Immature natural killer cell (primary cell): ENCODE measurements at regions not wholly inside any gene's neighbourhood (a gene's known extent, or its start where the extent isn't known, plus 50 kb on each side); places are given as distances from the start of the nearest gene placed in this dataset.

ENCODE experiments used
- DNase-seq, 3 donors: peaks; one replicate each; pipeline ENCODE4 v3.0.0; 2022; ENCODE audit warnings: mixed read lengths in 1 of 3
- H3K27ac Mint-ChIP-seq, 6 donors: one replicate each; pipeline ENCODE4 v1.8.0; 2020; ENCODE audit warnings: mixed read lengths in 6 of 6, mild to moderate bottlenecking in 5 of 6, inconsistent platforms in 4 of 6, moderate library complexity in 3 of 6
- H3K27me3 Mint-ChIP-seq, 3 donors: one replicate each; pipeline ENCODE4 v1.8.0; 2020 to 2021; ENCODE audit warnings: low read depth in 3 of 3, mild to moderate bottlenecking in 3 of 3, mixed read lengths in 3 of 3, moderate library complexity in 3 of 3, inconsistent platforms in 1 of 3
- H3K36me3 Mint-ChIP-seq, 3 donors: one replicate each; pipeline ENCODE4 v1.8.0; 2020; ENCODE audit warnings: mixed read lengths in 3 of 3, inconsistent platforms in 2 of 3, mild to moderate bottlenecking in 2 of 3
- H3K4me1 Mint-ChIP-seq, 2 donors: one replicate each; pipeline ENCODE4 v1.8.0; 2020; ENCODE audit warnings: inconsistent platforms in 2 of 2, mild to moderate bottlenecking in 2 of 2, mixed read lengths in 2 of 2, moderate library complexity in 1 of 2
- H3K4me3 Mint-ChIP-seq, 5 donors: one replicate each; pipeline ENCODE4 v1.8.0; 2020; ENCODE audit warnings: mild to moderate bottlenecking in 5 of 5, mixed read lengths in 5 of 5, inconsistent platforms in 3 of 5, moderate library complexity in 3 of 5
- H3K9me3 Mint-ChIP-seq, 6 donors: one replicate each; pipeline ENCODE4 v1.8.0; 2020; ENCODE audit warnings: mild to moderate bottlenecking in 6 of 6, mixed read lengths in 6 of 6, inconsistent platforms in 4 of 6, moderate library complexity in 3 of 6

DNA sequence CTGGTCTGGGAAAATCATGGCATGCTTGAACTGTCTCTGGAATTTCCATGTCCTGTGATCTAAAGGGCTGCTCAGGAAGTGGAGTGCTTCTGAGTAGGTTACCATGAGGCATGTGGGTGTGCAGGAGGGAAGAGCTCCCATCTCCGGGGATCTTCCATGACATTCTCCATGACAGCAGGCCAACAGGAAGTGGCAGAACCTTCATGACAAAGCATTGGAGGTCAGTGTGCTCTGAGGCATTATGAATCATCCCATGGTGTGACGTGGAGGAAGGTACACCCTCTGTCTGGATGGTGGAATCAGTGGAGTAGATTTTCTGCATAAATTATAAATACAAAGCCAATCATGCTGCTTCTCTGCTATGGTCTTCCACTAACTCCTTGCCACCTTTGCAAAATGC lies 139.6 kb upstream of the E2F8 start:
- Mint-ChIP-seq H3K27ac (no peak overlapping the region), H3K4me3 (no peak overlapping the region), H3K27me3 (peaks cover 0 to 10% (median 5%) of the 10 kb centered on the region in 3 donors), H3K9me3 (no peaks in the 10 kb centered on the region), H3K4me1 (no peaks in the 10 kb centered on the region), H3K36me3 (no peaks in the 10 kb centered on the region)
- DNase-seq = no peak

DNA sequence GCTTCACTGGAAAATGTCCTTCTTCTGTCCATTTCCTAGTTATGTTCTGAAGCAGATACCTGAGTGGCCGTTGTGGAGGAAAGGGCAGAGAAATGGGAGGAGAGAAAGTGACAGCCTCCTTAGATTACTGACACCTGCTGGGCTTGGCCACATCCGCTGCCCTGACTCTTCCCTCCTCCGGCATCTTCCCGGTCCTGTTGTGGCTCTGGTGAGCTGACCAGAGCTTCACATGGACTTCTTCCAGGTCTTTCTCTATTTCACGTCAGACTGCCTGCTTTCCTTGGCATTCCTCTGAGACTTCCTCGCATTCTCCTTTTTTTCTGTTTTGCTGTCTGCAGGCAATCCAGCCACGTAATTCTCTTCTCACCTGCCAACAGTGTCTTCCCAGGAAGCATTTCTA lies 138.7 kb upstream of the E2F8 start:
- H3K27ac Mint-ChIP-seq = no peak overlapping the region
- no peak for DNase-seq
- H3K4me1 Mint-ChIP-seq = no peaks in the 10 kb centered on the region
- no peak overlapping the region for H3K4me3 Mint-ChIP-seq
- no peaks in the 10 kb centered on the region for H3K36me3 Mint-ChIP-seq
- H3K27me3 Mint-ChIP-seq = peaks cover 0 to 10% (median 7%) of the 10 kb centered on the region in 3 donors
- H3K9me3 Mint-ChIP-seq = no peaks in the 10 kb centered on the region

GRCh38 chr11:19378814-19379213 lies 138.1 kb upstream of the E2F8 start:
- no peak for DNase-seq
- Mint-ChIP-seq H3K27ac (no peak overlapping the region), H3K9me3 (no peaks in the 10 kb centered on the region), H3K36me3 (no peaks in the 10 kb centered on the region), H3K4me1 (no peaks in the 10 kb centered on the region), H3K27me3 (peaks cover 0 to 10% (median 6%) of the 10 kb centered on the region in 3 donors), H3K4me3 (no peak overlapping the region)

- H3K4me1 Mint-ChIP-seq = no peaks in the 10 kb centered on the region
- no peaks in the 10 kb centered on the region for H3K36me3 Mint-ChIP-seq
- H3K27me3 Mint-ChIP-seq = peaks cover 0 to 10% (median 6%) of the 10 kb centered on the region in 3 donors
- no peak overlapping the region for H3K27ac Mint-ChIP-seq
- DNase-seq = no peak
- H3K4me3 Mint-ChIP-seq = no peak overlapping the region
- H3K9me3 Mint-ChIP-seq = no peaks in the 10 kb centered on the region
Measured at GRCh38 chr11:19377881-19378280, 137.1 kb upstream of the E2F8 start.

DNA sequence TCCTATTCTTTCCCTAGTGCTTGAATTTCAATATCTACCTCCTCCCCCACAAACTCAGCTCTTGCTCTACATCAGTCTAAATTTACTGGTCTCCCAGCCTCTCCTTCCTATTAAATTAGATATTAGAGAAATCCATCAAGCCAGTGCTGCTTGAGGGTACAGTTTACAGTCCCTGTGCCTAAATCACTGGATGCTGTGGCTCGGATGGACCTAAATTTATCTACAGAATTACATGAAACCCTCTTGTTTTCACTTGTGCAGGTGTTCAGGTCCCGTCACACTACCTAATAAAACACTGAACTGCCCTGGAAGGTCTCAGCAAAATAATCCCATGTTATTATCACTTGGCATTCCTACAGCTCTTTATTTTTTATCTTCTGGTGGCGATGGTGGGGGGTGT lies 134.7 kb upstream of the E2F8 start:
- no peaks in the 10 kb centered on the region for H3K9me3 Mint-ChIP-seq
- no peaks in the 10 kb centered on the region for H3K36me3 Mint-ChIP-seq
- no peak for DNase-seq
- H3K27ac Mint-ChIP-seq = no peak overlapping the region
- no peak overlapping the region for H3K4me3 Mint-ChIP-seq
- peaks cover 0 to 6% (median 4%) of the 10 kb centered on the region in 3 donors for H3K27me3 Mint-ChIP-seq
- H3K4me1 Mint-ChIP-seq = no peaks in the 10 kb centered on the region

- H3K36me3 Mint-ChIP-seq = no peaks in the 10 kb centered on the region
- H3K4me3 Mint-ChIP-seq = no peak overlapping the region
- no peaks in the 10 kb centered on the region for H3K9me3 Mint-ChIP-seq
- H3K4me1 Mint-ChIP-seq = no peaks in the 10 kb centered on the region
- DNase-seq = no peak
- no peak overlapping the region for H3K27ac Mint-ChIP-seq
- H3K27me3 Mint-ChIP-seq = peaks cover 0 to 4% (median 2%) of the 10 kb centered on the region in 3 donors
Measured at GRCh38 chr11:19374151-19374569, 133.4 kb upstream of the E2F8 start.

- peaks cover 0 to 6% (median 0%) of the 10 kb centered on the region in 3 donors for H3K27me3 Mint-ChIP-seq
- H3K4me1 Mint-ChIP-seq = no peaks in the 10 kb centered on the region
- H3K4me3 Mint-ChIP-seq = no peak overlapping the region
- DNase-seq = no peak
- no peaks in the 10 kb centered on the region for H3K36me3 Mint-ChIP-seq
- H3K9me3 Mint-ChIP-seq = no peaks in the 10 kb centered on the region
- no peak overlapping the region for H3K27ac Mint-ChIP-seq
Measured at GRCh38 chr11:19372381-19372780, 131.6 kb upstream of the E2F8 start.

DNA sequence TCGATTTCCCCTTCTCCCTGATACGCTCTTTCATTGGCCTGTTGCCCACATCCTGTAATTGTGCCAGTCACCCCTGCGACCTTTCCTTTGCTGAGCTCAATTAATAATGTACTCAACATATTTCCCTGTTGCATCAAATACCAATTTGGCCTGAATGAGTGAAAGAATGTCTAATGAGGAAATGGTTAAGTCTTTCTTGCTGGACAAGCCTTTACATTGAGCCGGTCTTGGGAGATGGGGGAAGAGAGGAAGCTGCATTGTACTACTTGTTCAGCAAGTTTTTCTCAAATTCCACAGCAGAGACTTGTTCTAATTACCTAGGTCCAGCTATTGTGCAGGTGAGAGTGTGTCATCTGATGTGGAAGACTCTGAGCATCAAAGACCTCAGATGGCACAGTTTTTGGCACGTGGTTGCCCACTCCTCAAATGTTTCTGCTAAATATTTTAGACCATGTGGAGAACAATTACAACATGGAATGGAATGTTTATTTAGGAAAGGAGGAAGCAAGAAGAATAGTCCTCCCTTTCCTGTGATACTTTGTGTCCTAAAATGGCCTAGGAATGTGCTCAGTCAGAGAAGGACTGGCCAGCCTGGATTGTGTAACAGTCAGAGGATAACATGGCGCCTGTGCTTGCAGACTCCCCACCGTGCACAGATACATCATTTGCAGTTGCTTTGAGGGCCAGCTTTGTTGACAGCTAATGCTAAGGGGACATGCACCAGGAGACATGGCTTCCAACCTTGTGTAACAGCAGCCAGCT lies 129.5 kb upstream of the E2F8 start:
- H3K36me3 Mint-ChIP-seq = no peaks in the 10 kb centered on the region
- no peak overlapping the region for H3K27ac Mint-ChIP-seq
- no peak for DNase-seq
- no peaks in the 10 kb centered on the region for H3K9me3 Mint-ChIP-seq
- no peaks in the 10 kb centered on the region for H3K4me1 Mint-ChIP-seq
- no peak overlapping the region for H3K4me3 Mint-ChIP-seq
- H3K27me3 Mint-ChIP-seq = peaks cover 0 to 4% (median 3%) of the 10 kb centered on the region in 3 donors

GRCh38 chr11:19368726-19369375 lies 128.1 kb upstream of the E2F8 start:
- no peak overlapping the region for H3K27ac Mint-ChIP-seq
- no peaks in the 10 kb centered on the region for H3K36me3 Mint-ChIP-seq
- peaks cover 2 to 7% (median 5%) of the 10 kb centered on the region in 3 donors for H3K27me3 Mint-ChIP-seq
- no peak overlapping the region for H3K4me3 Mint-ChIP-seq
- no peaks in the 10 kb centered on the region for H3K9me3 Mint-ChIP-seq
- no peak for DNase-seq
- no peaks in the 10 kb centered on the region for H3K4me1 Mint-ChIP-seq

DNA sequence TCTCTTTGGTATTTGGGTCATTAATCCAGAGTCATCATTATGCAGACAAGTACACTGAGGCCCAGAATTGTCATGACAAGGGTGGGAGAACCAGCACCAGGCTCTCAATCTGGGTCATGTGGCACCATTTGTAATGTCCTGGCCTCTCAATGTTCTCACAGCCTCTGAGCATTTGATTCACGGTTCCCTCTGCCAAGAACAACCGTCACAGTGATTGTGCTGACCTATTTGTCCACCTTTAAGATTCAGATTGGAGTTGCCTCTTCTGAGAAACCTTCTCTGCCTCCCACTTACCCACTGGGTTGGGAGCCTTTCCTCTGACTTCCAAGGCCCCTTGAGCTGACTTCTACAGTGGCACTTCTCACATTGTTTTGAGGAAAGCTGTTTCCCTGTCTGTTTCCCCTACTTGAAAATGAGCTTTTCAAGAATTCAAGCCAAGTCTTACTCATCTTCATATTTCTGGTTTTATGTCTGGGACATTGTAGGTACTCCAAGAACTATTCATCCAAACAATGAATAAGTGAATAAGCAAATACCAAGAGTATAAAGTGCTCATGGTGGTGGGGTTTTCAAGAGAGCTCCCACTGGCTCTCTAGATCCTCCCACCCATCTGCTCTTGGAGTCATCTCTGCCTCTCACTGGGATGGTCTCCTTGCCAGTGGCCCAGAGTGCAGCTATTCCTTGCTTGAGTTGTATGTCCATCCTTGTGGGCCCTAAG lies 126.4 kb upstream of the E2F8 start:
- H3K27me3 Mint-ChIP-seq = peaks cover 4 to 9% (median 7%) of the 10 kb centered on the region in 3 donors

GRCh38 chr11:19365743-19366410 lies 125.1 kb upstream of the E2F8 start:
- Mint-ChIP-seq H3K36me3 (no peaks in the 10 kb centered on the region), H3K4me3 (no peak overlapping the region), H3K9me3 (no peaks in the 10 kb centered on the region), H3K4me1 (no peaks in the 10 kb centered on the region), H3K27me3 (peaks cover 4 to 10% (median 7%) of the 10 kb centered on the region in 3 donors), H3K27ac (no peak overlapping the region)
- no peak for DNase-seq

More for the DNA sequence above, 126.4 kb upstream of the E2F8 start:
- Mint-ChIP-seq H3K27ac (no peak overlapping the region), H3K4me1 (no peaks in the 10 kb centered on the region), H3K9me3 (no peaks in the 10 kb centered on the region), H3K4me3 (no peak overlapping the region), H3K36me3 (no peaks in the 10 kb centered on the region)
- no peak for DNase-seq

GRCh38 chr11:19359221-19360000 lies 118.7 kb upstream of the E2F8 start:
- H3K27ac Mint-ChIP-seq = no peak overlapping the region
- no peaks in the 10 kb centered on the region for H3K4me1 Mint-ChIP-seq
- peaks cover 0 to 3% (median 0%) of the 10 kb centered on the region in 6 donors for H3K9me3 Mint-ChIP-seq
- no peak overlapping the region for H3K4me3 Mint-ChIP-seq
- DNase-seq = no peak
- H3K36me3 Mint-ChIP-seq = no peaks in the 10 kb centered on the region
- peaks cover 2 to 15% (median 5%) of the 10 kb centered on the region in 3 donors for H3K27me3 Mint-ChIP-seq

GRCh38 chr11:19357943-19358342 lies 117.2 kb upstream of the E2F8 start:
- Mint-ChIP-seq H3K27ac (no peak overlapping the region), H3K9me3 (peaks cover 0 to 3% (median 0%) of the 10 kb centered on the region in 6 donors), H3K27me3 (peaks cover under 1 to 11% (median 4%) of the 10 kb centered on the region in 3 donors), H3K36me3 (no peaks in the 10 kb centered on the region), H3K4me1 (no peaks in the 10 kb centered on the region), H3K4me3 (no peak overlapping the region)
- DNase-seq = no peak
